GM21786 (cell line): ENCODE measurements at regions not wholly inside any gene's neighbourhood (a gene's known extent, or its start where the extent isn't known, plus 50 kb on each side); places are given as distances from the start of the nearest gene placed in this dataset.

Experiments
- ATAC-seq: cut with Tn5 transposase; IDR thresholded peaks from one replicate; pipeline ENCODE4 v1.9.1; 2021; ENCODE audit not compliant: unreplicated experiment

DNA sequence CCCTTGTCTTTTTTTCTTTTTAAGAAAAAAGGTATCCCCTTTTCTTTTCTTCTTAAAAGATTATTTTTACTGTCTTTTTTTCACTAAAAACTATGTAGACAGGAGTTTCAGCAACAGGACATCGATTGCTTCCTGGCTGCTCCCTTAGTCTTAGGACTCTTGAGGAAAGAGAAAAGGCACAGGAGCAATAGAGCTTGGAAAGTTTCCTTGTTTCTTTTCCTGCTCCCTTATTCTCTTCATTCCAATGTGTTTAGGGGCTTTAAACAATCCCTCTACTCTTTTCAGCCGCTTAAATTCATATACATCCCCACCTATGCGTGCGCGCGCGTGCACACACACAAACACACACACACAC is 182.2 kb upstream of the FOXN2 start:
- no peak for ATAC-seq

DNA sequence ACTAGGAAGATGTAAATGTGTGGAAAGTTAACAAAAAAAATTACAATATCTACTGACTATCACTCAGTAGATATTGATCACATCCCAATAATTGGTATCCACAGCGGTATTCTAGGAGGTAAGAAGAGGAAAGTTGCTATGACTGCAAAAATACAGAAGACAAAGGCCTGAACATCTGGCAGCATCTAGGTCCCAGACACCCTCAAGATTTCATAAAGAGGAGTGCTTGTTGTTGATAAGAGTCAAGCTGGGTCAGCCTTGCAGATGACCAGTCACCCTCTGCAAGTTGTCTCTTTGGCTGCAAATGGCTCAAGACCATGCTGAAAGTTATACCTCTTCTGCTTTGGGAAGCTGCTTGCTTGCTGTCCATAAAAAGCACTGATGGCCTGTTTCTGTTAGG is 179.8 kb upstream of the FOXN2 start:
- no peak for ATAC-seq

DNA sequence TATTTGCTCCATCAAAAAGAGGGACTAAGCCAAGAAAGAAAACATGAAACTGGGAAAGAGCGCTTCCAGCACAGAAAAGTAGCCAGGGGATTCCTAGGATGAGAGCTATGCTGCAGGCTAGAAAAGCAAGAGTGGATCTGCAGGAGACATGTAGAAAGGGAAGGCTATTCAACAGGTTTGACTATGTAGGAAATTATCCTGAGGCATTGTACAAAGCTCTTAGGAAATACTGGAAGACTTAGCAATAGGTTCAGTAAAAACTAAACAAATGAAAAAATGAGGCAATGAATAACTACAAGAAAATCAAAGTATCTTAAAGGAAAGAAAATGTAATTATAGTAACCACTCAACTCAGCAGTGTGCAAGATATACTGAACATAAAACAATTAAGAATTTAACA is 178.7 kb upstream of the FOXN2 start:
- no peak for ATAC-seq

DNA sequence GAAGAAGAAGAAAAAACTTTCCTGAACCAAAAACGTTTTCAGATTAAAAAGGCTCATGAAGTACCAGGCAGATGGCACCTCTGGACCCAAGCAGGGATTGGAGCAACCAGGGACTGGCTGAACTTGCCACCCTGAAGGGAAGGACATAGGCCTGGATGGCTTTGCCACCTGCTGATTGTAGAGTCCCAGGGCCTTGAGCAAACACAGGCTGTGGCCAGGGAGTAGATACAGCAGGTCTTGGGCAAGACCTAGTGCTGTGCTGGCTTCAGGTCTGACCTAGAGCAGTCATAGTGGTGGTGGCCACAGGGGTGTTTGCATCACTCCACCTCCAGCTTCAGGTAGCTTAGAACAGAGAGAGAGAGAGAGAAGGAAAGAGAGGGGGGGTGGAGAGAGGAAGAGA is 176.7 kb upstream of the FOXN2 start:
- ATAC-seq = no peak

DNA sequence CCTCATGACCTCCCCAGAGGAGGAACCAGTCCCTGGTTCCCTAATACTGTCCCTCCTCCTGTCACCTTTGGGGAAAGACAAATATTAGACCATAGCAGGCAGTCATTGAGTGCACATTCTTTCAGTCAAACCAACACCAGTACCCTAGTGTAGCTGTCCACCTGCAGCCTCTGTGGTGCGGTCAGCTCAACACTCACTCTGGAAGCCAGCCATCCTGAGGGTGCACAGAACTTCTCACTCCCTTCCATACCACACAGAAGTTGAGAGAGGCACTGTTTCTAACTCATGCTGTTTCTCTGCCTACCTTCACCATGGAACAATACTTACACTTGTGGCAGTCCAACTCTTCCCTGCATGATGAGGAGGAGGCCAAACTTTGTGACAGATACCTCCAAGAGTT is 175.6 kb upstream of the FOXN2 start:
- ATAC-seq = no peak

DNA sequence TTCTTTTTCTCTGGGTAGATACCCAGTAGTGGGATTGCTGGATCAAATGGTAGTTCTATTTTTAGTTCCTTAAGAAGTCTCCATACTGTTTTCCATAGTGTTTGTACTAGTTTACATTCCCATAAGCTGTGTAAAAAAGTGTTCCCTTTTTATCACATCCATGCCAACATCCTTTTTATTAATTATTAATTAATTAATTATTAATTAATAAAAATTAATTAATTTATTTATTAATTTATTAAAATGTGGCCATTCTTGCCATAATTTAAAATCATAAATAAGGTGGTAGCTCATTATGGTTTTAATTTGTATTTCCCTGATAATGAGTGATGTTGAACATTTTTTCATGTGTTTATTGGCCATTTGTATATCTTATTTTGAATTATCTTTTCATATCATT is 173.9 kb upstream of the FOXN2 start:
- no peak for ATAC-seq

DNA sequence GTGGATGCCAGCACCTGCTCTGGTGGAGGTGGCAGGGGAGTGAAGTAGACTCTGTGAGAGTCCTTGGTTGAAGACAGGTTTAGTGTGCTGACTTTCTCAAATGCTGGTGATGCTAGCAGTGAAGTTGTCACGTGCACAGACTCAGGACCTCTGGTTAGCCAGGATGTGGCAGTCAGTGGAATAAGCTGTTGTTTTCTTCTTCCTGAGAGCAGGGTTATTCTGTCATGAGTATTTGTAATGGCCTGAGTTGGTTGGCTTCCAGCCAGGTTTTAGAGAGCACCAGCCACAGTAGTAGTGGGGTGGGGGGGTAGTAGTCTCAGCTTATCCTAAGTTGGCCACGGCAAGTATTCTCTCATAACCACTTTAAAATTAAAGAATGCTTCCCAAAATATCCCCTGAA is 169.7 kb upstream of the FOXN2 start:
- ATAC-seq = no peak

DNA sequence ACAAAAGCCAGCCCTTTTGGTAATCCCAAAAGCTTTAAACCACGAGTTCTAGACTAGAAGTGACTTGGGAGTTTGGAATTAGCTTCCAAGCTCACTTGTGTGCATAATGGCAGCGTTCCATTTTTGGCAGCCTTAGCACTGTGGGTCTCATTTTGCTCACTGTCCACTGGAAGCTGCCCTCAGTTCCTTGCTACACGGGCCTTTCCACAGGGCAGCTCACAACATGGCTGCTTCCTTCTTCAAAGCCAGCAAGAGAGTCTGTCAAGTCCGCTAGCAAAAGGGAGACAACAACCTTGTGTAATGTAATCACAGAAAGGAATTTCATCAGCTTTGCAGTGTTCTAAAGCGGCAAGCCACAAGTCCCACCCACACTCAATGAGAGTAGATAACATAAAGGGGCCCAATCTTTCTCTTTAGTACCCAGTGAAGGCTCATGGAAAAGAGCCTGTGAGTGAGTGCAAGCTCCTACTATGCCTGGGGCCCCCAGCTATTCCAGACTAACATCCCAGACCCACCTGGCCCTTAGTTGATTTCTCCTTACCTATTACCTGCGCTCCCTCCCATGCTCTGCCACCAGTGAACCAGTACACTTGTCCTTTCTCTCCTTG is 168.5 kb upstream of the FOXN2 start:
- no peak for ATAC-seq

DNA sequence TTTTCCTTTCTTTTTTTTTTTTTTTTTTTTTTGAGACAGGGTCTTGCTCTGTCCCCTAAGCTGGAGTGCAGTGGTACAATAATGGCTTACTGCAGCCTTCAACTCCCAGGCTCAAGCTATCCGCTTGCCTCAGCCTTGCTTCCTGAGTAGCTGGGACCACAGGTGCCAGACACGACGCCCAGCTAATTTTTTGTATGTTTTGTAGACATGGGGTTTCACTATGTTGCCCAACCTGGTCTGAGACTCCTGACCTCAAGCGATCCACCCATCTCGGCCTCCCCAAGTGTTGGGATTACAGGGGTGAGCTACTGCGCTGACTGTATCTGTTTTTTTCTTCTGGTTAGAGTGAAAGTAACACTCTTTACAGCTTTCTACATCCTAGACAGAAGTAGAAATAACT is 167.9 kb upstream of the FOXN2 start:
- no peak for ATAC-seq

DNA sequence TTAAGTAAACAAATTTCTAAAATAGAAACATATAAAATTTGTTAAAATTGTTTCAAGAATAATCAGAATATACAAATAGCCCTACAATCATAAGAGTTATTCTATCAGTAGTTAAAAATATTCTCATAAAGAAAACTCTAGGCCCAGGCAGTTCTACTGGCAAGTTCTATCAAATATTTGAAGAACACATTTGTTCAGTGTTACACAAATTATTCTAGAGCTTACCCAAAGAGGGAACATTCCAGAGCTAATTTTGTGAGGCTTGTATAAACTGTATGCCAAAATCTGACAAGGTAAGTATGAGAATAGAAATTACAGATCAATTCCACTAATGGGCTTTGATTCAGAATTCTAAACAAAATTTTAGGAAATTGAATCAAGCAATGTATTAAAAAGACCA is 166.8 kb upstream of the FOXN2 start:
- ATAC-seq = no peak

DNA sequence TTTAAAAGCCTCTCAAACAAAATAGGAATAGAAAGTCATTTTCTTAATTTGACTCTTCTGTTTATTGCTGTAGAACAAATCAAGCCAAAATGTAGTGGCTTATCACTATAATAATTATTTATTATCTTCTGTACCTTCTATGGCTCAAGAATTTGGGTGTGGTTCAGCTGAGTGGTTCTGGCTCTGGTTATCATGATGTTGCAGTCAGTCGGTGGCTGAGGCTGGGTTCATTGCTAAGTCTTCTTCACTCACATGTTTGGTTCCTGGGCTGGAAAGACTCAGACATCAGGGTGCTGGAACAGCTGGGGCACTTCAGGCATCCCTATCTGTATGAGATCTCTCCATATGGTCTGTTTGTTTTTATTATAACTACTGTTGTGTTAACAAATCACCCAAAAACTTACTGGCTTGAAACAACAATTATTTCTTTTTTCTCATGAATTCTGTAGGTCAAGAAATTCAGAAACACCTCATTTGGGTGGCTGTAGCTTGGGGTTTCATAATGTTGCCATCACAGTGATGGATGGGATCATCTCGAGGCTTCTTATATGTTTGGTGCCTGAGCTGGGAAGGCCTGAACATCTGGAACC is 165.5 kb upstream of the FOXN2 start:
- ATAC-seq = no peak

DNA sequence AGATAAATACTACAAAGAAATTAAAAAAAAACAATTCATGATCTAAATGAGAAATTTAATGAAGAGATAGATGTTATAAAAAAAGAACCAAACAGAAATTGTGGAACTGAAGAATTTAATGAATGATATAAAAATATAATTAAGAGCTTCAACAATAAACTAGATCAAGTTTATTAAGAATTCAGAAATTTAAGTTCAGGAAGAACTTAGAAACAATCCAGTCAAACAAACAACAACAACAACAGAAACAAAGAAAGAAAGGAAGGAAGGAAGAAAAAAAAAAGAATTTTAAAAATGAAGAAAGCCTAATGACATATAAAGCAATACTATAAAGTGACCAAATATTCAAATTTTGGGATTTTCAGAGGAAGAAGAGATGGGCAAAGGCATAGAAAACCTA is 157.3 kb upstream of the FOXN2 start:
- no peak for ATAC-seq

DNA sequence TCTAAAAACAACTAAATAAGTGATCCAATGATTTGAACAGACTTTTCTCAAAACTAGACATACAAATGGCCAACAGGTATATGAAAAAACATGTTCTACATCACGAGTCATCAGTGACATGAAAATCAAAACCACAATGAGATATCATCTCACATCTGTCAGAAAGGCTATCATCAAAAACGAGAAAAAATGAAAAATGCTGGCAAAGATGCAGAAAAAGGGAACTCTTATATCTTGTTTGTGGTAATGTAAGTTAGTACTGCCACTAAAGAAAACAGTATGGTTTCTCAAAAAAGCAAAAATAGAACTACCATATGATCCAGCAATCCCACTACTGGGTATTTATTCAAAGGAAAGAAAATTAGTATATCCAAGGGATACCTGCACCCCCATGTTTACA is 152.9 kb upstream of the FOXN2 start:
- no peak for ATAC-seq

DNA sequence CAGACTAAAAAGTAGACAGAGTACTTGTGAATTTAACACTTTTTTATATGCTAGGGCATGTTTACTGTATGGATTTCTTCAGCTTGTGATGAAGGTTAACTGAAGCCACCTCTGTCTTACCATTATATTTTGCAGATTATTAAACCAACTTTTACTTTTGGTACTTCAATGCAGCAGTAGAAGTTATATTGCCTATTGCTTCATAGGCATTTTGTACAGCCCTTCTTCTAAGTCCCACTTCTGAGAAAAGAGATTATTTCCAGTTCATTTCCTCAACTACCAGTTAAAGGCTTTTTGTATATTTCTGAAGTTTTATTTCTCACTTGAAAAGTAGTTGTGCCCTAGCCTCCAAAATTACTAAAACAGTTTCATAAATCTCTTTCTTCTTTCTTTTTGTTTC is 151.7 kb upstream of the FOXN2 start:
- no peak for ATAC-seq

DNA sequence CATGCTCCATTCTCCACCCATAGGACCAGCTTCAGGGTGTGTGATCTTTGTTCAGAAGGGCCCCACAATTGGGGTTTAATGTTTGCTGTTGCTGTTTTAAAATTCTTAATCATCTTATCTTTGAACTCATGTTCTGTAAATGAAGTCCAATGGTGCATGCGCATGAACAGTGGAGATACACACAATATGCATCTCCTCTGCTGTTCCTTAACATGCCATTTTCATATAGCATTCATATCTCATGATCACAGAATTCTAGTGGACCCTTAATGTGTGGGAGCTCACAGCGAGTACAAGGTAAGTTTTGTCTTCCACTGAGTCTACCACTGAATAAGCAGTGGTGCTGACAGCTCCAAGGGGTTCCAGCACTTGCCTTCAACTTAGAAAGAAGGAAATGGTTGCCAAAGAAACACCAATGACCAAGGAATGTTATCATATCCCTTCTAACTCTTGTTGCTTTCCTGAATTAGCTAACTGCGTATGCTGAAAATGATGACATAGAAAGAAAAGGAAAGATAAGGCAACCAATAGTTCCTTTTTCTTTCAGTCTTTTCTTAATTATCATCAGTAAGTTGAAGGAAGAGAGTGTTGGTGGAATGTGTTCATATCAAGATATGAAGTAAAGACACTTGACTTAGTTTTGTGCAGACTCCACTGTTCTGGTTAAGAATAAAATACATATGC is 149.3 kb upstream of the FOXN2 start:
- no peak for ATAC-seq

DNA sequence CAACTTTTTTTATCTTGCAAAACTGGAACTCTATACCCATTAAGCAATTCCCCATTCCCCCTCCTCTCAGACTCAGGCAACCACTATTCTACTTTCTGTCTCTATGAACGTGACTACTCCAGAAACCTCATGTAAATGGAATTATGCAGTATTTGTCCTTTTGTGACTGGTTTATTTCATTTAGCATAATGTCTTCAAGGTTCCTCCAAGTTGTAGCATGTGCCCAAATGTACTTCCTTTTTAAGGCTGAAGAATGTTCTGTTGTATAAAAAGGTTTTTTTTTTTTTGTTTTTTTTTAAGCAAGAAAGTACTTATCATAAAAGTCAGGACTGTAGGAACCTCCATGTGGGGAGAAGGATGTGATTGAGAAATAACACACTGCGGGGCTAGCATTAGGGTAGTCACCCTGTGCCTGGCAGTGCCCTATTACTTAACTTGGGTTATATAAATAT is 145.3 kb upstream of the FOXN2 start:
- no peak for ATAC-seq

DNA sequence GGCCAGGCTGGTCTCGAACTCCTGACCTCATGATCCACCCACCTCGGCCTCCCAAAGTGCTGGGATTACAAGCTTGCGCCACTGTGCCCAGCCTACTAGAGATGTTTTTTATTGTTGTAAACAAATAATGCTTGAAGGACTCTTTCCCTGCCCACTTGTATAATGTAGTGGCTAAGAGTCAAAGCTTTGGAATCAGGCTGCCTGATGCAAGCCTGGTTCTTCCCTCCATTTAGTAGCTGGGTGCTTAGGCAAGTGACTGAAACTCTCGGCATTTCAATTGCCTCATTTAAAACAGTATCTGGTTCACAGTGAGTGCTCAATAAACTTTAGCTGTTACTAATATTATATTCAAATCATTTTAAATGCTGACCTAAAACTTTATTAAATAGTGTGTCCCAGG is 144.2 kb upstream of the FOXN2 start:
- ATAC-seq = no peak

DNA sequence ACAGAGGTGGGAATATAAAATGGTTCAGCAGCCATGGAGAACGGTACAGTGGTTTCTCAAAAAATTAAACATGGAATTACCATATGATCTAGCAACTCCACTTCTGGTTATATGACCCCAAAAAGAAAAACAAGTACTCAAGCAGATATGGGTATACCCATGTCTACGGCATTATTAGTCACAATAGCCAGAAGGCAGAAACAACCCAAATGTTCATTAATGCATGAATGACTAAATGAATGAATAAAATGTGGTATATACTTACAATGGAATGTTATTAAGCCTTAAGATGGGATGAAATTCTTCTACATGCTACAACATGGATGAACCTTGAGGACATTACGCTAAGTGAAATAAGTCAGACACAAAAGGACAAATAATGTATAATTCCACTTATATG is 141.3 kb upstream of the FOXN2 start:
- no peak for ATAC-seq

DNA sequence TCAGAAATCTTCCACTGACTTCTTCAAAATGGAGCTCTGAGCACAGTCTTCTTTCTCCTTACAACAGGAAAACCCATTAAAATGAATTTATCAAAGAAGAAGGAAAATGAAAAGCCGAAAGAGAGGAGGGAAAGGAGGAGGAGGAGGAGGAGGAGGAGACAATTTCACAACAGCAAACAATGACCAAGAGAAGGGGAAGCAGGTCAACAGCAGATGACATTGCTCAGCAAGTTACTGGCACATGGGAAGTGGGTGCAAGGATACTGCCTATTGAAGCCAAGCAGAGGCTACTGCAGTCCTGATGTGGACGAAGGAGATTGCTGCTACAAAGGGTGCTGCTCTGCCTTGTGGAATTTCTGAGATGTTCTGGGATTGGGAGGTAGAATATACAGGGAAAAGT is 140.0 kb upstream of the FOXN2 start:
- ATAC-seq = no peak

DNA sequence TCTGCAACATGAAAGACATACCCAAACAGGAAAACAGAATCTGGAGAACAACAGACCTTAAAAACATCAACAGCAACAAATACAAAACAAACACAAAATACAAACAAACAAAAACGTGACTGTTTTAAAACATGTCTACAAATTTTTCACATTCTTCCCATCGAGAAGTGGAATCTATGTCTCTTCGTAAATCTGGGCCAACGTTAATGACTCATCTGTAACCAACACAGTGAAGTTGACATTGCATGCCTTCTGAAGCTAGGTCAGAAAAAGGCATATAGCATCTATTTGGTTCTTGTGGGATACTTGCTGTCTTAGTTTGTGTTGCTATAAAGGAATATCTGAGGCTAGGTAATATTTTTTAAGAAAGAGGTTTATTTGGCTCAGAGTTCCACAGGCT is 139.2 kb upstream of the FOXN2 start:
- ATAC-seq = no peak

DNA sequence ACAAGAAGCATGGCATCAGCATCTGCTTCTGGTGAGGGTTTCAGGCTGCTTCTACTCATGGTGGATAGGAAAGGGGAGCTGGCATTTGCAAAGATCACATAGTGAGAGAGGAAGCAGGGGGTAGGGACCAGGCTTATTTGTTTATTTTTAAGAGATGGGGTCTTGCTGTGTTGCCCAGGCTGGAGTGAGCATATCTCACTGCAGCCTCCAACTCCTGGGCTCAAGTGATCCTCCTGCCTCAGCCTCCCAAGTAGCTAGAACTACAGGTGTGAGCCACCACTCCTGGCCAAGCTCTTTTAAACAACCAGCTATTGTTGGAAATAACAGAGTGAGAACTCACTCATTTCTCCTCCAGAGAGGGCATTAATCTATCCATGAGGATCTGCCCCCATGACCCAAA is 138.8 kb upstream of the FOXN2 start:
- no peak for ATAC-seq

DNA sequence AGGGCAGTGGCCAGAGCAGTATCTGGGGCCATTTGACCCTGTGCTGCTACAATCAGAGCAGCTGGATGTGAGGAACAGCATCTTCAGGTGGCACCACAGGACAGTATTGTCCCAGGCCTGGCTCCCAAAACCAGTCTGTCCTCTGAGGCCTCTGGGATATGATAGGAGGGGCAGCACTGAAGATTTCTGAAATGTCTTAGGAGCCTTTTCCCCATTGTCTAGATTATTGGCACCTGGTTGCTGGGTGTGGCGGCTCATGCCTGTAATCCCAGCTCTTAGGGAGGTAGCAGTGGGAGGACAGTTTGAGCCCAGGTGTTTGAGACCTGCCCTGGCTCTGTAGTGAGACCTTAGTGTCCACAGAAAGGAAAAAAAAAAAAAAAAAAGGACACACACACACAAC is 137.6 kb upstream of the FOXN2 start:
- no peak for ATAC-seq

DNA sequence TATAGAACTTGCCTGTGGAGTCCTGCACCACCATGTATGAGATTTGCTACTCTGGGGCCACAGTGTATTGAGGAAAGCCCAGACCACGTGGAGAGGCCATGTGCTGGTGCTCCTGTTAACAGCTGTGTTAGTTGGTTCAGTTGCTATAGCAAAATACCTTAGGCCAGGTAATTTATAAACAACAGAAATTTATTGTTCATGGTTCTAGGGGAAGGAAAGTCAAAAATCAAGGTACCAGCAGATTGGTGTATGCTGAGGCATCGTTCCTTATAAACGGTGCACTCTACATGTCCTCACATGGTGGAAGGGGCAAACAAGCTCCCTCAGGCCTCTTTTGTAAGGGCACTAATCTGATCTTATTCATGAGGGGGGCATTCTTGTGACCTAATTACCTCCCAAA is 135.9 kb upstream of the FOXN2 start:
- no peak for ATAC-seq
